Liver (tissue), 8 donors: ENCODE measurements at regions not wholly inside any gene's neighbourhood (a gene's known extent, or its start where the extent isn't known, plus 50 kb on each side); places are given as distances from the start of the nearest gene placed in this dataset.

Experiments used
- DNase-seq: peaks from one replicate; pipeline ENCODE4 v3.0.0-alpha.2; 2017; ENCODE audit warnings: low spot score
- H3K27ac ChIP-seq, 2 donors: one replicate each; pipeline ENCODE4 v1.7.0; 2013; ENCODE audit warnings: inconsistent platforms in 2 of 2, low read length in 2 of 2, control low read depth in 1 of 2, low read depth in 1 of 2, mild to moderate bottlenecking in 1 of 2
- H3K27me3 ChIP-seq, 4 donors: one replicate each; pipeline versions ENCODE4 v1.6.1 to v1.7.0; 2013; ENCODE audit warnings: low read length in 3 of 4, inconsistent platforms in 1 of 4, mild to moderate bottlenecking in 1 of 4, moderate library complexity in 1 of 4; ENCODE audit not compliant: control insufficient read depth in 4 of 4, insufficient read depth in 4 of 4
- H3K36me3 ChIP-seq, 4 donors: one replicate each; pipeline versions ENCODE4 v1.6.1 to v1.7.0; 2013; ENCODE audit warnings: low read length in 3 of 4, mild to moderate bottlenecking in 3 of 4, low read depth in 1 of 4, moderate library complexity in 1 of 4; ENCODE audit not compliant: control insufficient read depth in 4 of 4, insufficient read depth in 3 of 4
- H3K4me1 ChIP-seq, 4 donors: one replicate each; pipeline versions ENCODE4 v1.6.1 to v1.7.0; 2013; ENCODE audit warnings: low read length in 3 of 4, mild to moderate bottlenecking in 3 of 4, moderate library complexity in 1 of 4; ENCODE audit not compliant: control insufficient read depth in 4 of 4, insufficient read depth in 4 of 4
- H3K4me3 ChIP-seq, 3 donors: one replicate each; pipeline versions ENCODE4 v1.6.1 to v1.7.0; 2013; ENCODE audit warnings: low read length in 3 of 3, control low read depth in 1 of 3, low read depth in 1 of 3, mild to moderate bottlenecking in 1 of 3
- H3K9ac ChIP-seq, 2 donors: one replicate each; pipeline ENCODE4 v1.7.0; 2013; ENCODE audit warnings: low read length in 2 of 2, mild to moderate bottlenecking in 2 of 2, moderate library complexity in 2 of 2, control low read depth in 1 of 2, low read depth in 1 of 2
- H3K9me3 ChIP-seq, 4 donors: one replicate each; pipeline versions ENCODE4 v1.6.1 to v1.7.0; 2013; ENCODE audit warnings: low read length in 3 of 4; ENCODE audit not compliant: control insufficient read depth in 4 of 4
- CTCF ChIP-seq: fragments of 150-350 bp; IDR thresholded peaks from 2 replicates; pipeline ENCODE4 v1.5.1; 2017; ENCODE audit warnings: improper control_type of control experiment, low read depth, low read length; ENCODE audit not compliant: missing input control
- EGR1 ChIP-seq, 2 donors: IDR thresholded peaks; 2 replicates each; pipeline ENCODE4 v1.6.1; 2016 to 2018; ENCODE audit warnings: antibody characterized with exemption in 2 of 2, low read depth in 2 of 2
- FOXA1 ChIP-seq: IDR thresholded peaks from 2 replicates; pipeline ENCODE4 v1.6.1; 2016; ENCODE audit warnings: antibody characterized with exemption
- FOXA2 ChIP-seq: IDR thresholded peaks from 2 replicates; pipeline ENCODE4 v1.6.1; 2016; ENCODE audit warnings: antibody characterized with exemption
- GABPA ChIP-seq, 2 donors: IDR thresholded peaks in 1 of 2; conservative IDR thresholded peaks in 1 of 2; 2 replicates each; pipeline ENCODE4 v1.6.1; 2016; ENCODE audit warnings: antibody characterized with exemption in 2 of 2, mild to moderate bottlenecking in 1 of 2, moderate library complexity in 1 of 2
- HNF4A ChIP-seq, 2 donors: conservative IDR thresholded peaks; 2 replicates each; pipeline ENCODE4 v1.6.1; 2016; ENCODE audit warnings: antibody characterized with exemption in 2 of 2, mild to moderate bottlenecking in 2 of 2
- HNF4G ChIP-seq: IDR thresholded peaks from 2 replicates; pipeline ENCODE4 v1.6.1; 2016; ENCODE audit warnings: antibody characterized with exemption
- JUND ChIP-seq, 2 donors: IDR thresholded peaks; 2 replicates each; pipeline ENCODE4 v1.6.1; 2016; ENCODE audit warnings: antibody characterized with exemption in 2 of 2
- MAX ChIP-seq: IDR thresholded peaks from 2 replicates; pipeline ENCODE4 v1.6.1; 2016; ENCODE audit warnings: antibody characterized with exemption
- NR2F2 ChIP-seq: IDR thresholded peaks from 2 replicates; pipeline ENCODE4 v1.6.1; 2016; ENCODE audit warnings: antibody characterized with exemption
- RAD21 ChIP-seq, 2 donors: IDR thresholded peaks; 2 replicates each; pipeline ENCODE4 v1.6.1; 2016; ENCODE audit warnings: antibody characterized with exemption in 2 of 2, mild to moderate bottlenecking in 2 of 2
- REST ChIP-seq: IDR thresholded peaks from 2 replicates; pipeline ENCODE4 v1.6.1; 2016; ENCODE audit warnings: antibody characterized with exemption, mild to moderate bottlenecking
- RXRA ChIP-seq, 2 donors: IDR thresholded peaks; 2 replicates each; pipeline ENCODE4 v1.6.1; 2017 to 2018; ENCODE audit warnings: antibody characterized with exemption in 2 of 2, mild to moderate bottlenecking in 1 of 2
- SP1 ChIP-seq: IDR thresholded peaks from 2 replicates; pipeline ENCODE4 v1.6.1; 2018; ENCODE audit warnings: antibody characterized with exemption, mild to moderate bottlenecking
- TAF1 ChIP-seq: conservative IDR thresholded peaks from 2 replicates; pipeline ENCODE4 v1.6.1; 2016; ENCODE audit warnings: antibody characterized with exemption, mild to moderate bottlenecking
- YY1 ChIP-seq: IDR thresholded peaks from 2 replicates; pipeline ENCODE4 v1.6.1; 2016; ENCODE audit warnings: antibody characterized with exemption, mild to moderate bottlenecking
- ZBTB33 ChIP-seq: IDR thresholded peaks from 2 replicates; pipeline ENCODE4 v1.6.1; 2016; ENCODE audit warnings: antibody characterized with exemption
- WGBS: extraction: QIAGEN DNeasy Blood & Tissue Kit; methylation state at CpG from one replicate; pipeline ENCODE4 v1.1.7; 2013; 5-methylcytosine and 5-hydroxymethylcytosine counted together
- TF ChIP-seq, protein P1 (sequence below): IDR thresholded peaks from 2 replicates; pipeline ENCODE4 v1.6.1; 2016; ENCODE audit warnings: antibody characterized with exemption
- donor health status: healthy.
- donor health status: healthy.
- donor health status: healthy.
- donor health status: healthy.
- donor health status: healthy.

- TF ChIP-seq RXRA (IDR thresholded peaks at IDR 0.05) (no peak), NR2F2 (no peak)
These were observed 50.4 kb upstream of the TAB2 start (continued) for GRCh38 chr6:149267072-149267471.

DNA sequence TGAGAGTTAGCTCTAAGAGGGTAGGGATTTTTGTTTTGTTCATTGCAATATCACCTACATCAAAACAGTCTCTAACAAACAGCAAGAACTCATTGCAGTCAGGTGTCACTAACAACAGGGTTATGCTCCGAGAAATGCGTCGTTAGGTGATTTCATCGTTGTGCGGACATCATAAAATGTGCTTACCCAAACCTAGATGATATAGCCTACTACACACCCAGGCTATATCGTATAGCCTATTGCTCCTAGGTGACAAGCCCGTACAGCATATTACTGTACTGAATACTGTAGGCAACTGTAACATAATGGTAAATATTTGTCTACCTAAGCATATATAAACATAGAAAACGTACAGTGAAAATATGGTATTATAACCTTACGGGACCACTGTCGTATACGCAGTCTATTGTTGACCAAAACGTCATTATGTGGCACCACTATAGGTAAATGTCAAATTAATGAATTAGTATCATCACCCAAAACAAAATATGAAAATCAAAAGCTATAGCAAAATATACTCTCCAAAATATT is 49.9 kb upstream of the TAB2 start:
- no peaks in the 10 kb centered on the region for H3K36me3 ChIP-seq
- no peaks in the 10 kb centered on the region for H3K9me3 ChIP-seq
- no peaks in the 10 kb centered on the region for H3K27me3 ChIP-seq
- H3K27ac ChIP-seq, result no peak overlapping the region
- H3K4me3 ChIP-seq, result no peak overlapping the region
- TF ChIP-seq, protein P1, sequence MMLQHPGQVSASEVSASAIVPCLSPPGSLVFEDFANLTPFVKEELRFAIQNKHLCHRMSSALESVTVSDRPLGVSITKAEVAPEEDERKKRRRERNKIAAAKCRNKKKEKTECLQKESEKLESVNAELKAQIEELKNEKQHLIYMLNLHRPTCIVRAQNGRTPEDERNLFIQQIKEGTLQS, result no peak
- TF ChIP-seq FOXA1 (no peak), SP1 (no peak), CTCF (no peak), NR2F2 (no peak), GABPA (IDR thresholded peaks at IDR 0.05 in 1 of 2, conservative IDR thresholded peaks at IDR 0.05 in 1 of 2) (no peak), TAF1 (no peak), REST (no peak), RXRA (IDR thresholded peaks at IDR 0.05) (no peak), EGR1 (IDR thresholded peaks at IDR 0.05; ENCODE audit: low read depth in 2 of 2) (no peak), RAD21 (IDR thresholded peaks at IDR 0.05) (no peak), MAX (no peak), FOXA2 (no peak), YY1 (no peak), HNF4G (no peak), JUND (IDR thresholded peaks at IDR 0.05) (no peak), HNF4A (conservative IDR thresholded peaks at IDR 0.05) (no peak), ZBTB33 (no peak)
- no peaks in the 10 kb centered on the region for H3K4me1 ChIP-seq
- WGBS, result 82% methylated on average over 12 of the region's 12 CpGs
- H3K9ac ChIP-seq, result no peak overlapping the region
- DNase-seq, result no peak
